Posterior vena cava (tissue), 2 donors: ENCODE measurements at regions not wholly inside any gene's neighbourhood (a gene's known extent, or its start where the extent isn't known, plus 50 kb on each side); places are given as distances from the start of the nearest gene placed in this dataset.
"Not testable (repeated sequence)": the region's sequence is repeated elsewhere in the genome, so short reads cannot be mapped to it uniquely, and the experiment has no call there.

Experiments used
- DNase-seq: peaks from one replicate; pipeline ENCODE4 v3.0.0-alpha.2; 2020; ENCODE audit warnings: low spot score
- intact Hi-C, 2 donors: fragments of 100-400 bp; cut with DNase I; formaldehyde crosslinking; loops; one replicate each; pipeline versions ENCODE4 v1.14.1 to v1.14.2; 2022 to 2023
- donor health status: DM: yes; HTN: yes; CAD: no.
- donor health status: DM: yes; HTN: yes; CAD: no.

DNA sequence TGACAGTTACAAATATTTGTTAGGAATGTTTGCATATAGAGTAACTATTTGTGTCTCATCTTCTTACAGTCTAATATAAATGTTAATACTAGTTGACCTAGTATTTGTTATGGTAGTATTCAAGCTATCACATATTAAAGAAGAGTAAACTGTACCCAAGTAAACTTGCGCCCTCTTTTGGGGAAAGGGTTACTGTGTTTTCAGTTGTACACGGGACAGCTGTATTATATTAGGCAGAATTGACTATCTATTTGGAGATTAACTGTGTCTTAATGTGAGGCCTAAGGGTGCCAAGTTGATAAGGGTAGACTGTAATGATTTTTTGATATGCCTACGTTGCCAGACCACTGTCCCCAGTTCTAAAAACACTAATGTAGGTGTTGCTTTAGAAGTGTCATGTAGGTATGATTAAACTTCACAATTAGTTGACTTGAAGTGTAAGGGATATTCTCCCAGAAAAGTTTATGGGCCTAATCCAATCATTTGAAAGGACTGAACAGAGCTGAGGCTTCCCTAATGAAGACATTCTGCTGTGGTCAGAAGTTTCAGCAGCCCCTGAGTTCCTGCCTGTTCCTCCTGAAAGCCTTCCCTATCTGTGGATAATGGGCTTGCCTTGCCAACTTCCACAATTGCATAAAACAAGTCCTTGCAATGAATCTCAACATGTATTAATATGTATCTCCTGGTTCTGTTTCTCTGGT, 172.8 kb upstream of the CXCL13 start:
- DNase-seq, result no peak
- intact Hi-C loops, result no loop called here

DNA sequence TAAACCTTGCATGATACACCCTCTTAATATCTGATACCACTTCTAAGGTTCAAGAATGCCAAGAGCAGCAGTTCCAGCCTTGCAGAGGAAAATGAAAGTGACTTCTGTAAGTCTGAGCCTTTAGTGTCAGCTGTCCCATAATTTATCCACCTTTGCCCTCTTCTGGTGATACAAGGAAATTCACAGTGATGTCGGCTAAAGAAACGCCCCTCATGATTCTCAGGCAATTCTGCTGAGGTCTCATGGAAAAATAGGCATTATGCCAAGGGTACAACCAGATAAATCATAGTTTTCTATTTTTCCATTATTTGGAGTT, 172.2 kb upstream of the CXCL13 start:
- intact Hi-C loops, result no loop called here
- no peak for DNase-seq

DNA sequence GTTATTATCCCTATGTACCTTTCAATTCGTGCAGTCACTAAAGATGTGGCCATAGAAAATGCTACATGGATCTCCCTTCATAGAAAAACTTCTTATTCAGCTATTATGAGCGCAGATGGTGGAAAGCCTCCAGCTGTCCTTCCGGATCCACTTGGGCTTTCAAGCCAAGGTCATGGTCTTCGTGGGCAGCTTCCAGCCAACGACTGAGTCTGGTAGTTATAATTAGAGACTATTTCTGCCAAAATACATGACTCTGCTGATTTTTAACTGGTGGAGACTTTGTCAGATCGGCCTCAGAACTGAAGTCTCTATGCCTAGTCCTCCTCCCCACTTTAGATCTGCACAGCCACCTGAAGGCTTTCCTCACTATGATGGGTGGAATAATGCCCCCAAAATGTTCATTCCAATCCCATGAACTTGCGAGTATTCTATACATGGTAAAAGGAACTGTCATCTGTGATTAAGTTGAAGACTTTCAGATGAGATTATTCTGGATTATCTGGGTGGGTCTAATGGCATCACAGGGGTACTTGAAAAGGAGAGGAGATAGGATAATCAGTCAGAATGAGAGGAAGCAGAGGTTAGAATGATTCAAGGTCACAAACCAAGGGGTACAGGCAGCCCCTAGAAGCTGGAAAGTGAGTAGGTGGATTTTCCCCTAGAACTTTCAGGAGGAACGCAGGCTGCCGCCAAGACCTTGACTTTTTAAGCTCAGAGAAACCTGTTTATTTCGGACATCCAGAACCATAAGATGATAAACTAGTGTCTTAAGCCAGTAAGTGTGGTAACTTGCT, 171.1 kb upstream of the CXCL13 start:
- peak; percentile 90 for DNase-seq

DNA sequence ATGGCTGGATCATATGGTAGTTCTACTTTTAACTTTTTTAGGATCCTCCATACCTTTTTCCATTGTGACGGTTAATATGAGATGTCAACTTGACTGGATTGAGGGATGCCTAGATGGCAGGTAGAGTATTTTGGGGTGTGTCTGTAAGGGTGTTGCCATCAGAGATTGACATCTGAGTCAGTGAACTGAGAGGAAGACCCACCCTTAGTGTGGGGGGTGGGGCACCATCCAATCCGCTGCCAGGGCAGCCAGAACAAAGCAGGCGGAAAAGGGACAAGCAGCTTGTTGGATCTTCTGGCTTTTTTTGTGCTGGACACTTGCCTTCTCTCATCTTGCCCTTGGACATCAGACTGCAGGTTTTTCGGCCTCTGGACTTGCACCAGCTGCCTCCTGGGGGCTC, 168.5 kb upstream of the CXCL13 start:
- intact Hi-C loops, result no loop called here
- no peak for DNase-seq

More for the DNA sequence above, 171.1 kb upstream of the CXCL13 start:
- intact Hi-C loops, result no loop called here

DNA sequence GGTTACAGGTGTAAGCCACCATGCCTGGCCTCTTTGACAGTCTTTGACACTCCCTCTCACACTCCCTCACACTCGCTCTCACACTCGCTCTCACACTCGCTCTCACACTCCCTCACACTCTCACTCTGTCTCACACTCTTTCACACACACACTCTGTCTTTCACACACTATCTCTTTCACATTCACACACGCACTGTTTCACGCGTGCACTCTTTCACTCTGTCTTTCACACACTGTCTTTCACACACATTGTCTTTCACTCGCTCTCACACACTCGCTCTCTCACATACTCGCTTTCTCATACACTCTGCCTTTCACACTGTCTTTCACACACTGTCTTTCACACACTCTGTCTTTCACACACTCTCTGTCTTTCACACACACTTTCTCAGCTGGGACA, 167.1 kb upstream of the CXCL13 start:
- intact Hi-C loops, result no loop called here
- no peak for DNase-seq

DNA sequence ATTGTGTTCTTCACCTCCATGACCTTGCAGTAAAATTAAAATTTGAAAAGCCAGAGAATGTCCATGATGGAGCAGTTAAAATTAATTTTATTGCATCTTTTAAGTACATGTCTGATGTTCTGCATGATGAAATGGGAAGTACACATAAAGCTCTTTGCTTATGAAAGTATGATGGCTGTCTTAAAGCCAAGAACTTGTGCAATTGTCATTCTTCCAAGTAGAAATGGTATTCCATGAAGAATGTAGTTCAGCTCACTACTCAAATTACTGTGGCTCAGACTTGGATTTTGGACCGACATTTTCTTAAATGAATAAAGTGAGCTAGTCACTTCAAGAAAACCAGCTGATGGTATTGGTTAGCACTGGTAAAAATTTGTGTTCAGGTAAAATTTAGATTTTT, 161.7 kb upstream of the CXCL13 start:
- intact Hi-C loops, result no loop called here
- no peak for DNase-seq

DNA sequence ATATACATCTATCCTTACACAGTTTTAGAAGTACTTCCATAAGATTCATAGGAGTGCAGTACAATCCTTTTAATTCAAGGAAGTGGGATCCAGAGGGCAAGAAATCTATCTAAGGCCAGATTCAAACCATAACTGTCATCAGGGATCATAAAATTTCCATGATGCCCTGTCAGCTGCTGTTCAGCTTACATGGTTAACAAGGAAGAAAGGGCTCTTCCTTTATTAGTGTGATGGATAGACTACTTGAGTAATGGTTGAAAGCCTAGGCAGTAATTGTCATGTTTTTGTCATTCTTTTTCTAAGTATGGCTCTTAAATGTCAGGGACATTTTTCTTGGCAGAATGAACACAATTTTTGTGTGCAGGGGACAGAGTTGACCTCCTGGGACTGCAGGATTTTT, 159.8 kb upstream of the CXCL13 start:
- DNase-seq, result no peak
- intact Hi-C loops, result no loop called here

DNA sequence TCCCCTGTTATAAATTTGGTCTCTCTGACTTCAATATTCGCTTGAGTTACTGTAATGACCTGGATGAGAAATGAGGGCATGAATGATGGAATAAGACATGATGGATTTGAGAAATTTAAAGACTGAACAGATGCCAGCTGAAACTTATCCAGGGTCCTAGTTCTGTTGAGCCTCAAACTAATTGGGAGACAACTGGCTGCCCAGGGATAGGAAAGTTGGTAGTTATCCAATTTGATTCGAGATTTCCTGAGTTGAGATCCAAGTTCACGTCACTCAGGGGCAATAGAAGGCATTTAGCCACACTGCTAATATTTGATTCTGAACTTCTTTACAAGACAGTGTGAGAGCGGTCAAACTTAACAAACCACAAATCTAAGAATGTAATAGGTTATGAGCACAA, 159.0 kb upstream of the CXCL13 start:
- DNase-seq, result no peak
- intact Hi-C loops, result no loop called here

DNA sequence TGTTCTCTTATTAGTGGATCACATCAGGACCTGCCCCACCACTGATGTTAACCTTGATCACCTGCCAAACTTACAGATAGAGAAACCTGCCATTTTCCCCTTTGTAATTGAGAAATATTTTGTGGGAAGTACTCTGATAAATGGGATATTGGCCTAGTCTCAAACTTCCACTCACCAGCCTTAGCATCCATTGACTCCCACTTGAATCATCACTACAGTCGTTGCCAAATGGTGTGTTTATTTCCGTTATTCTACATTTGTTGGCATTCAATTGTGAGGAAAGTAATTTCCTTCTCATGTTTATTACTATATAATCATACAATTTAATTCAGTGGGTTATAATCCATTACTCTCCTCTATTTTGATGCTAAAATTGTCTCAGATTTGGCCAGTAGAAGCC, 156.4 kb upstream of the CXCL13 start:
- DNase-seq, result no peak
- intact Hi-C loops, result no loop called here

DNA sequence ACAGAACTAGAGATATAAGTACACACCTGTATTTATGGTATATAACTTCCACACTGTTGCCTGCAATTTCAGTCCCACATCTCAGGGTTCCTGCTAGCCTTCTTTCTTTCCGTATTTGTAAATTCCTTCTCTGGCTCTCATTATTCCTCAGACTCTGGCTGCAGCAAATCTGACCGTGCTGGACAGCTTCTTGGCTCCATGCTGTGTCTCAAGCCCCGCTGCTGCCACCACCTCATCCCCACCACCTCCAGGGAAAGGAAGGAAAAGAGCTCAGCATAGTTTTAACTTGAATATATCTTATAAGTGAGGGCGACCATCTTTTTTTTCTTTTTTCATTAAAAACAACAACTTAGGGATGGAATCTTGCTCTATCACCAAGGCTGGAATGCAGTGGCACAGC, 155.6 kb upstream of the CXCL13 start:
- intact Hi-C loops, result no loop called here
- DNase-seq, result no peak

DNA sequence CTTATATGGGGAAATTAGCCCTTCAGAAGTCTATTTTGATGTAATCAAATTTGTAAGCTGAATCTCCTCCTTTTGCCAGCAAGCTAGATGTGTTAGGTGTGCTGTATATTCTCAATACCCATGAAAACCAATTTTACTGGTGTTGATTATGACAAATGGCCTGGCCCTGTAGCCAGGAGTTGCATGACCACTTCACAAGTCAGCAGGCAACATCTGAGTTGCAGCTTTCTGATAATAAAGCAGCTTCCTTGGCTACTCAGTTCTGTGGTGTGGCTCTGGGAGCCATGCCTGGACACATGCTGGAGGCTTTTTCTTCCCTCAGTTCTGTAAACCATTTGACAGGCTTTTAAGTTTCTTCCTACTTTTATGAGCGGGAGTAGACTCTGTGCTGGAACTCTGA, 154.1 kb upstream of the CXCL13 start:
- no peak for DNase-seq
- intact Hi-C loops, result no loop called here

DNA sequence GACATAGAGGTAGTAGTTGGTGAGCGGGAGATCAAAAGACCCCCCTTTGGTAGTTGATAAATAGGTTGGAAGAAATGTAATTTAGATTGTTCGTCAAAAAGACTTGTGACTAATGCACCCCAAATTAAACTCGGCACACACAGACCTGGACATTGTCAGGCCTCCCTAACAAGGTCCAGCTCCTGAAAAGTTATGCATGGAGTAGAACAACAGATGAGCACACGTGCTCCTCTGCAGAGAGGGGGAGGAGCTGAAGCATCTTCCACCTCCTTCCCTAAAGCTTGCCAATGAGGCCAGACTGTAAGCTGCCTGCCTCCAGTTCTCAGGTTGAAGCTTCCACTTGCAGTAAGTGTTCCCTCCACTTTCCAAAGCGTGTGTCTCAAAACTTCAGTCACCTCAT, 153.5 kb upstream of the CXCL13 start:
- DNase-seq, intact Hi-C loops: not testable (repeated sequence)

DNA sequence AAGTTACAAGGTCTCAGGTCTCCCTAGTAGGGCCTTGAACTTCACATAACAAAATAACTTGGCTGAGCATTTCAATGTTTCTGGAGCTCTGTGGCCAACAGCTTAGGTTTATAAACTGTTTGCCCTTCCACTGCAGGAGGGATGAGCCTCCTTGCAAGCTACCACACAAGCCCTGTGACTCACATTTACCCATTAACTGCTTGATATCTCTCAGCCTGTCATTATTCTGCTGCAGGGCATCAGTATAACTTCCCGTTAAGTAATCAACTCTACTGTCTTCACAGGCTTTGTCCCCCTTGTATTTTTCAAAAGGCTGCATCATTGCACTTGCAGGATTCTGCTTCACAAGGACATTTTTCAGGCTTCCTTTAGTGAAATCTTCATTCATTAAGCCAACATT, 151.7 kb upstream of the CXCL13 start:
- intact Hi-C loops, result loop anchor here in 1 of 2 donors (1.0 kb wide), 1 partner anchor 15 kb away; no protein-coding TSS in a partner anchor
- DNase-seq, result no peak

DNA sequence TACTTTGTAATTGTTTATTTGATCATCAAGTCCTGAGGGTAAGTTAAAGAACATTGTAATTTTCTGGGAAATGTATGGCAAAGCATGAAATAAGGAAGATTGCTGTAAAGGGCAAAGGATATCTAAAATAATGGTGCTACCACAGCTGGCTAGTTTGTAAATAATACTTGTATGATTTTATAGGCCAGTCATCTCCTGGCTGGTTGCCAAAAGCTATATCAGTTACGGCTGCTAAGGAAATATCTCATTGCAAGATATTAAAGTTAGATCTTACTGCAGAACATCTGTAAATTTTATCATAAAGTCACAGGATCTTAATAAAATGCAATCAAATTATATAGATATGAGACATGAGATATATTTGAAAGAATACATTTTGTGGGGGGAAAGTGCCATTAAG, 150.8 kb upstream of the CXCL13 start:
- DNase-seq, result no peak
- intact Hi-C loops, result loop anchor here in 1 of 2 donors (1.0 kb wide), 1 partner anchor 16 kb away; no protein-coding TSS in a partner anchor

DNA sequence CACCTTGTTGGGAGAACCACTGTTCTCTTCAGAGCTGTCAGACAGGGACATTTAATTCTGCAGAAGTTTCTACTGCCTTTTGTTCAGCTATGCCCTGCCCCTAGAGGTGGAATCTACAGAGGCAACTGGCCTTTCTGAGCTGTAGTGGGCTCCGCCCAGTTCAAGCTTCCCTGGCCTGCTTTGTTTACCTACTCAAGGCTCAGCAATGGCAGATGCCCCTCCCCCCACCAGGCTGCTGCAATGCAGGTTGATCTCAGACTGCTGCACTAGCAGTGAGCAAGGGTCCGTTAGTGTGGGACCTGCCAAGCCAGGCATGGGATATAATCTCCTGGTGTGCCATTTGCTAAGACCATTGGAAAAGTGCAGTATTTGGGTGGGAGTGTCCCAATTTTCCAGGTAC, 141.5 kb upstream of the CXCL13 start:
- DNase-seq, intact Hi-C loops: not testable (repeated sequence)

DNA sequence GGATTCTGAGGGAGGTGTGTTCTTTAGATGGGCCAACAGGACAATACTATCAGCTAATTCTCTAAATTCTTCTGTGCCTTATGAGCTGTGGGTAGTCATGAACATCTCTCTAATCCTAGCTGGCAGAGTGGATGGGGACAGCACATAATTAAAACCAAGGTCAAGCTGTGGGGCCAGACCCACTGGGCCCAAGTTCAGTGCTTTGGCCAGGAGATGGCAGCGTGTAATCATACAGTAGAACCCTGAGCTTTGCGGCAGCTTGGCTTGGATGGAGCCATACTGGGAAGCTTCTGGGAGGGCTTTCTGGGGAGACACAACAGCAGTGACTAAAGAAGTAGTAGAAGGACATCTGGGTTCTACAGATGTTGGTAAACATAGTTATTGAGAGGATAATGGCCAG, 140.3 kb upstream of the CXCL13 start:
- intact Hi-C loops, result no loop called here
- DNase-seq, result no peak

DNA sequence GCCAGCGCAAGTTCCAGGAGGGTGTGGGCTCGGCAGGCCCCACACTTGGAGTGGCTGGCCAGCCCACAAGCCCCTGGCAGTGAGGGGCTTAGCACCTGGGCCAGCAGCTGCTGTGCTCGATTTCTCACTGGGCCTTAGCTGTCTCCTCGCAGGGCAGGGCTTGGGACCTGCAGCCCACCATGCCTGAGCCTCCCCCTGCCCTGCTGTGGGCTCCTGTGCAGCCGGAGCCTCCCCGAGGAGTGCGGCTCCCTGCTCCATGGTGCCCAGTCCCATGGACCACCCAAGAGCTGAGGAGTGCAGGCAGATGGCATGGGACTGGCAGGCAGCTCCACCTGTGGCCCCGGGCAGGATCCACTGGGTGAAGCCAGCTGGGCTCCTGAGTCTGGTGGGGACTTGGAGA, 139.2 kb upstream of the CXCL13 start:
- DNase-seq, result no peak
- intact Hi-C loops, result no loop called here

DNA sequence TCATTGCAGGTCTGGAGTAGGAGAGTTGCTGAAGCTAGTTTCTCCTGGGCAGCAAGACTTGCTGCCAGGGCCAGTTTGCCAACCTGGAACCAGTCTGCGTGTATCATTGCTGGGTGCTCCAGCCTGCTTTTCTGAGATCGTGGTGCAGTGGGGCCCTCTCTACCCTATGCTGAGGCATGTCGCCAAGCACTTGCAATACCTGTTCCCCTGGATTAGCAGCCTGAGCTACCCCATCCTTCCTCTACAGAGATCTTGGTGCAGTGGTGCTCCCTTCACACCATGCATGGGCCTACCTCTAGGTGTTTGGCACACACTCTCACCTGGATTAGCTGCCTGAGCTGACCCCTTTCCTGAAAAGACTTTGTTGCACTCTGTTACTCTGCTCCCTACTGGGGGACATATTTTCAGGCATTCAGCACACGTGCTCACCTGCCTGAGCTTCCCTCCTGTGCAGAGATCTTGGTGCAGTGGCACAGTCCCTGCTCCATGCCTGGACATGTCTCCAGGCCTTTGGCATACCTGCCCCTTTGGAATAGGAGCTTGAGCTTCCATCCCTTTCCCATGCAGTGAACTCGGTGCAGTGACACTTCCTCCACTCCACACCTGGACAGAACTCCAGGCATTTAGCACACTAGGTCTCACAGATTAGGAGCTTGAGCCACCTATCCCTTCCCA, 133.7 kb upstream of the CXCL13 start:
- intact Hi-C loops, result no loop called here
- DNase-seq, result no peak

DNA sequence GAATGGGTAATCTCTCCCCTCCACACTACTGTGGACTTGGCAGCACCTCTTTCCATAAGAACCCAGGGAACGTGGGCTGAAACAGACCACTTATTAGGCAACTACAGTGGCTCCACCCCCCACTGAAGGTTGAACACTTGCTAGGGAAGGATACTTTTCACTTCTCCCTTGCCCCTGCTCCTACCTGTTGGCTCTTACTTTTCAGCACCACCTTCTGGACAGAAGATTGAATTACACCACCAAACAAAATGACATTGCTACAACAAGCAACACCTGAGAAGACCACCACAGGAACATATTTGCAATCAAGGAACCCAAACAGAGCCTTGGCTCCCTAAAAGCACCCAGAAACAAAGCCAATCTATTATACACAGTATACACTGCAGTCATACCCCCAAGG, 132.1 kb upstream of the CXCL13 start:
- intact Hi-C loops, result no loop called here
- DNase-seq, result no peak

DNA sequence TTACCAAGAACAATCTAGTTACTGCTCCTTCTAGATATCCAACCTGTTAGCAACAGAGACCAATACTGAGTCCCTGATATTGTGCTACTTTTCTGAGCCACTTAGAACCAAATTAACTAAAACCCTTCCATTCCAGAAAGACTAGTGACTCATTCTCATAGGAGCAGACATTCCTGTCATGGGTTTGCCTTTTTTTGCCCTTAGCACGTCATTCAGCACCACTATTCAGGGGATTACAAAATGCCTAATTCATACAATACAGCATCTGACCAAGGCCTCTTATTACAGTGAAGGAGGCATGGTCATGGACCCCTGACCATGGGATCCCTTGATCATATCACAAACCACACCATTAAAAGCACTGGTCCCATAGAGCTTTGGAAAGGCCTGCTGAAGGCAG, 123.8 kb upstream of the CXCL13 start:
- no peak for DNase-seq
- intact Hi-C loops, result no loop called here

DNA sequence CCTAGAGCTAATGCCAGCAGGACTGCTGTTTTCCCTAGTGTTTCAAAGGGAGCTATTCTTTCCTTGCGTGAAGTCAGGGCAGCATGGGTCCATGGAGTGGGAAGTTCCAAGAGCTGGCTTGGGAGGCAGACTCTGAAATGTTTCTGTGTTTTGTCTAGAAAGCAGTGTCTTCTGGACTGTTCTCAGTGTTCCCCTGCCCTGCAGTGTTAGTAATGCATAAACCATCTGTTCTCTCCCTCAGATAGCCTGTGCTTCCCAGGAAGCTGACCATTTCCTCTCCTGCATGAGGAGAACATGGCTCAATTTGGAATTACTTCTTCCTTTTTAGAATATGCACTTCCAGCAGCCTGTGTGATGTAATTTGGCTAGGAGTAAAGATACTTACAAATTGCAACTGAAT, 116.7 kb upstream of the CXCL13 start:
- DNase-seq, result no peak
- intact Hi-C loops, result no loop called here
